ENCODE measurements at regions not wholly inside any gene's neighbourhood (a gene's known extent, or its start where the extent isn't known, plus 50 kb on each side); places are given as distances from the start of the nearest gene placed in this dataset.

GRCh38 chr6:145068577-145068976, 666.7 kb downstream of the EPM2A start:
- no peaks in the 10 kb centered on the region for H3K36me3 ChIP-seq
- no peaks in the 10 kb centered on the region for H3K9me3 ChIP-seq (replicated peaks)
- no peak overlapping the region for H3K4me3 ChIP-seq
- no peaks in the 10 kb centered on the region for H3K27me3 ChIP-seq (replicated peaks)
- H3K4me1 ChIP-seq (replicated peaks), result peaks cover 49% of the 10 kb centered on the region
- peak in 1 of 2 experiments; percentile 6 for DNase-seq (ENCODE audit: low read depth in 1 of 2, low spot score in 2 of 2)
- H3K27ac ChIP-seq, result no peak overlapping the region

GRCh38 chr6:145069966-145070365, 665.4 kb downstream of the EPM2A start:
- peaks cover 49% of the 10 kb centered on the region for H3K4me1 ChIP-seq (replicated peaks)
- DNase-seq (ENCODE audit: low read depth in 1 of 2, low spot score in 2 of 2), result peak in 1 of 2 experiments; percentile 17
- H3K4me3 ChIP-seq, result no peak overlapping the region
- H3K27ac ChIP-seq, result peak overlapping the region; percentile 38; the same call in 1 of the 2 replicates
- no peaks in the 10 kb centered on the region for H3K9me3 ChIP-seq (replicated peaks)
- H3K36me3 ChIP-seq, result no peaks in the 10 kb centered on the region
- H3K27me3 ChIP-seq (replicated peaks), result no peaks in the 10 kb centered on the region

- Histone ChIP-seq H3K36me3 (no peaks in the 10 kb centered on the region), H3K27ac (peak overlapping the region; percentile 51), H3K4me1 (replicated peaks) (peaks cover 49% of the 10 kb centered on the region), H3K27me3 (replicated peaks) (no peaks in the 10 kb centered on the region), H3K9me3 (replicated peaks) (no peaks in the 10 kb centered on the region), H3K4me3 (no peak overlapping the region)
- peak in 1 of 2 experiments; percentile 61 for DNase-seq (ENCODE audit: low read depth in 1 of 2, low spot score in 2 of 2)
These were observed 664.5 kb downstream of the EPM2A start for GRCh38 chr6:145070791-145071190.

- Histone ChIP-seq H3K4me1 (replicated peaks) (peaks cover 46% of the 10 kb centered on the region), H3K4me3 (no peak overlapping the region), H3K27me3 (replicated peaks) (no peaks in the 10 kb centered on the region), H3K27ac (peak overlapping the region; percentile 53; the same call in 1 of the 2 replicates), H3K9me3 (replicated peaks) (no peaks in the 10 kb centered on the region), H3K36me3 (no peaks in the 10 kb centered on the region)
- peak in 1 of 2 experiments; percentile 25 for DNase-seq (ENCODE audit: low read depth in 1 of 2, low spot score in 2 of 2)
These were observed 663.5 kb downstream of the EPM2A start for GRCh38 chr6:145071836-145072235.

GRCh38 chr6:145073811-145074210, 661.5 kb downstream of the EPM2A start:
- no peak overlapping the region for H3K4me3 ChIP-seq
- no peaks in the 10 kb centered on the region for H3K36me3 ChIP-seq
- no peaks in the 10 kb centered on the region for H3K27me3 ChIP-seq (replicated peaks)
- H3K4me1 ChIP-seq (replicated peaks), result peaks cover 28% of the 10 kb centered on the region
- no peaks in the 10 kb centered on the region for H3K9me3 ChIP-seq (replicated peaks)
- DNase-seq (ENCODE audit: low read depth in 1 of 2, low spot score in 2 of 2), result no peak
- no peak overlapping the region for H3K27ac ChIP-seq

GRCh38 chr6:145074805-145075204, 660.5 kb downstream of the EPM2A start:
- DNase-seq (ENCODE audit: low read depth in 1 of 2, low spot score in 2 of 2), result no peak
- Histone ChIP-seq H3K4me1 (replicated peaks) (peaks cover 19% of the 10 kb centered on the region), H3K27me3 (replicated peaks) (no peaks in the 10 kb centered on the region), H3K4me3 (no peak overlapping the region), H3K36me3 (no peaks in the 10 kb centered on the region), H3K9me3 (replicated peaks) (no peaks in the 10 kb centered on the region), H3K27ac (no peak overlapping the region)

- Histone ChIP-seq H3K27me3 (replicated peaks) (no peaks in the 10 kb centered on the region), H3K4me3 (no peak overlapping the region), H3K4me1 (replicated peaks) (peaks cover 13% of the 10 kb centered on the region), H3K27ac (no peak overlapping the region), H3K9me3 (replicated peaks) (no peaks in the 10 kb centered on the region), H3K36me3 (no peaks in the 10 kb centered on the region)
- DNase-seq (ENCODE audit: low read depth in 1 of 2, low spot score in 2 of 2), result no peak
These were observed 659.9 kb downstream of the EPM2A start for GRCh38 chr6:145075425-145075824.

GRCh38 chr6:145076115-145076841, 659.0 kb downstream of the EPM2A start:
- no peaks in the 10 kb centered on the region for H3K36me3 ChIP-seq
- H3K4me3 ChIP-seq, result no peak overlapping the region
- H3K27ac ChIP-seq, result no peak overlapping the region
- H3K27me3 ChIP-seq (replicated peaks), result no peaks in the 10 kb centered on the region
- DNase-seq (ENCODE audit: low read depth in 1 of 2, low spot score in 2 of 2), result no peak
- H3K4me1 ChIP-seq (replicated peaks), result peaks cover 5% of the 10 kb centered on the region
- H3K9me3 ChIP-seq (replicated peaks), result no peaks in the 10 kb centered on the region

- Histone ChIP-seq H3K4me3 (no peak overlapping the region), H3K36me3 (no peaks in the 10 kb centered on the region), H3K4me1 (replicated peaks) (no peaks in the 10 kb centered on the region), H3K27ac (no peak overlapping the region), H3K27me3 (replicated peaks) (no peaks in the 10 kb centered on the region), H3K9me3 (replicated peaks) (no peaks in the 10 kb centered on the region)
- DNase-seq (ENCODE audit: low read depth in 1 of 2, low spot score in 2 of 2), result no peak
These were observed 657.9 kb downstream of the EPM2A start for GRCh38 chr6:145077382-145077781.

- DNase-seq (ENCODE audit: low read depth in 1 of 2, low spot score in 2 of 2), result no peak
- no peaks in the 10 kb centered on the region for H3K4me1 ChIP-seq (replicated peaks)
- H3K27ac ChIP-seq, result no peak overlapping the region
- H3K36me3 ChIP-seq, result no peaks in the 10 kb centered on the region
- no peaks in the 10 kb centered on the region for H3K27me3 ChIP-seq (replicated peaks)
- H3K9me3 ChIP-seq (replicated peaks), result no peaks in the 10 kb centered on the region
- H3K4me3 ChIP-seq, result no peak overlapping the region
These were observed 654.7 kb downstream of the EPM2A start for GRCh38 chr6:145080651-145081050.

- no peaks in the 10 kb centered on the region for H3K9me3 ChIP-seq (replicated peaks)
- no peaks in the 10 kb centered on the region for H3K4me1 ChIP-seq (replicated peaks)
- DNase-seq (ENCODE audit: low read depth in 1 of 2, low spot score in 2 of 2), result no peak
- H3K27me3 ChIP-seq (replicated peaks), result no peaks in the 10 kb centered on the region
- no peaks in the 10 kb centered on the region for H3K36me3 ChIP-seq
- H3K4me3 ChIP-seq, result no peak overlapping the region
- H3K27ac ChIP-seq, result no peak overlapping the region
These were observed 653.6 kb downstream of the EPM2A start for GRCh38 chr6:145081677-145082076.

GRCh38 chr6:145082359-145082758, 653.0 kb downstream of the EPM2A start:
- no peaks in the 10 kb centered on the region for H3K9me3 ChIP-seq (replicated peaks)
- no peak overlapping the region for H3K4me3 ChIP-seq
- H3K36me3 ChIP-seq, result no peaks in the 10 kb centered on the region
- H3K4me1 ChIP-seq (replicated peaks), result no peaks in the 10 kb centered on the region
- no peaks in the 10 kb centered on the region for H3K27me3 ChIP-seq (replicated peaks)
- DNase-seq (ENCODE audit: low read depth in 1 of 2, low spot score in 2 of 2), result no peak
- H3K27ac ChIP-seq, result no peak overlapping the region

GRCh38 chr6:145086197-145086596, 649.1 kb downstream of the EPM2A start:
- no peak for DNase-seq (ENCODE audit: low read depth in 1 of 2, low spot score in 2 of 2)
- H3K36me3 ChIP-seq, result no peaks in the 10 kb centered on the region
- no peak overlapping the region for H3K27ac ChIP-seq
- H3K9me3 ChIP-seq (replicated peaks), result no peaks in the 10 kb centered on the region
- H3K27me3 ChIP-seq (replicated peaks), result no peaks in the 10 kb centered on the region
- no peaks in the 10 kb centered on the region for H3K4me1 ChIP-seq (replicated peaks)
- no peak overlapping the region for H3K4me3 ChIP-seq

- Histone ChIP-seq H3K36me3 (no peaks in the 10 kb centered on the region), H3K27me3 (replicated peaks) (no peaks in the 10 kb centered on the region), H3K4me1 (replicated peaks) (no peaks in the 10 kb centered on the region), H3K9me3 (replicated peaks) (no peaks in the 10 kb centered on the region), H3K4me3 (no peak overlapping the region), H3K27ac (no peak overlapping the region)
- DNase-seq (ENCODE audit: low read depth in 1 of 2, low spot score in 2 of 2), result no peak
These were observed 648.3 kb downstream of the EPM2A start for GRCh38 chr6:145087034-145087433.

Measured in SJSA1 (cell line).